ENCODE measurements at regions not wholly inside any gene's neighbourhood (a gene's known extent, or its start where the extent isn't known, plus 50 kb on each side); places are given as distances from the start of the nearest gene placed in this dataset.

- Histone ChIP-seq H4K8ac (replicated peaks; ENCODE audit: insufficient read length, low read depth, low read length) (no peak overlapping the region), H3T11ph (ENCODE audit: low read length) (no peak overlapping the region), H4K20me1 (ENCODE audit: control insufficient read depth, insufficient read depth, insufficient read length) (no peaks in the 10 kb centered on the region), H2BK120ac (ENCODE audit: low read depth, low read length, poor library complexity, severe bottlenecking) (no peak overlapping the region), H4K91ac (ENCODE audit: insufficient read length, low read depth, low read length) (no peak overlapping the region), H3K79me2 (ENCODE audit: insufficient read depth, low read length) (no peaks in the 10 kb centered on the region), H2AK5ac (ENCODE audit: insufficient read length, low read length) (no peak overlapping the region), H3K23ac (ENCODE audit: insufficient read length, low read depth, low read length) (no peak overlapping the region), H2BK15ac (ENCODE audit: low read depth, low read length) (no peak overlapping the region), H2BK20ac (ENCODE audit: low read depth, low read length, poor library complexity, severe bottlenecking) (no peak overlapping the region), H2AFZ (ENCODE audit: low read length) (no peak overlapping the region), H3K79me1 (ENCODE audit: insufficient read depth, low read depth, low read length, poor library complexity, severe bottlenecking) (no peaks in the 10 kb centered on the region), H3K23me2 (ENCODE audit: insufficient read length, low read depth, low read length, poor library complexity, severe bottlenecking) (no peaks in the 10 kb centered on the region), H3K4me1 (ENCODE audit: insufficient read depth, low read length) (no peaks in the 10 kb centered on the region; the same call in 1 of the 2 replicates), H3K9ac (ENCODE audit: extremely low read depth, insufficient read length, low read length) (no peak overlapping the region), H2BK5ac (ENCODE audit: insufficient read length, low read length) (no peak overlapping the region), H3K18ac (ENCODE audit: insufficient read length, low read depth, low read length) (no peak overlapping the region), H3K27me3 (ENCODE audit: insufficient read depth, low read length) (no peaks in the 10 kb centered on the region), H3K4me2 (ENCODE audit: insufficient read depth, insufficient read length, low read length) (no peak overlapping the region), H3K56ac (ENCODE audit: insufficient read length, low read depth, low read length) (no peak overlapping the region), H4K5ac (ENCODE audit: insufficient read length, low read depth, low read length) (no peak overlapping the region), H3K9me3 (ENCODE audit: control insufficient read depth, low read depth, low read length) (no peaks in the 10 kb centered on the region), H2BK12ac (ENCODE audit: insufficient read length, low read depth, low read length) (no peak overlapping the region), H3K27ac (ENCODE audit: insufficient read length, low read depth, low read length) (no peak overlapping the region), H3K4ac (ENCODE audit: low read depth, low read length) (no peak overlapping the region), H3K14ac (ENCODE audit: insufficient read depth, low read length) (no peak overlapping the region)
- H3K36me3 Mint-ChIP-seq (ENCODE audit: insufficient read depth in 1 of 3, low read depth in 3 of 3): no peaks in the 10 kb centered on the region; a peak in 1 of 7 replicates
- no peak overlapping the region for H3K27ac Mint-ChIP-seq
- no peak overlapping the region for H3K4me3 Mint-ChIP-seq
- no CpG with 5 or more reads among the region's 2 CpGs for WGBS (ENCODE audit: extremely low coverage, insufficient read length, low lambda C conversion rate)
- H3K27me3 Mint-ChIP-seq (ENCODE audit: low read depth): no peaks in the 10 kb centered on the region
- H3K4me1 Mint-ChIP-seq: peaks cover 4 to 5% of the 10 kb centered on the region in 2 experiments; a peak in 1 of 4 replicates
- TF ChIP-seq, protein P1, sequence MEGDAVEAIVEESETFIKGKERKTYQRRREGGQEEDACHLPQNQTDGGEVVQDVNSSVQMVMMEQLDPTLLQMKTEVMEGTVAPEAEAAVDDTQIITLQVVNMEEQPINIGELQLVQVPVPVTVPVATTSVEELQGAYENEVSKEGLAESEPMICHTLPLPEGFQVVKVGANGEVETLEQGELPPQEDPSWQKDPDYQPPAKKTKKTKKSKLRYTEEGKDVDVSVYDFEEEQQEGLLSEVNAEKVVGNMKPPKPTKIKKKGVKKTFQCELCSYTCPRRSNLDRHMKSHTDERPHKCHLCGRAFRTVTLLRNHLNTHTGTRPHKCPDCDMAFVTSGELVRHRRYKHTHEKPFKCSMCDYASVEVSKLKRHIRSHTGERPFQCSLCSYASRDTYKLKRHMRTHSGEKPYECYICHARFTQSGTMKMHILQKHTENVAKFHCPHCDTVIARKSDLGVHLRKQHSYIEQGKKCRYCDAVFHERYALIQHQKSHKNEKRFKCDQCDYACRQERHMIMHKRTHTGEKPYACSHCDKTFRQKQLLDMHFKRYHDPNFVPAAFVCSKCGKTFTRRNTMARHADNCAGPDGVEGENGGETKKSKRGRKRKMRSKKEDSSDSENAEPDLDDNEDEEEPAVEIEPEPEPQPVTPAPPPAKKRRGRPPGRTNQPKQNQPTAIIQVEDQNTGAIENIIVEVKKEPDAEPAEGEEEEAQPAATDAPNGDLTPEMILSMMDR (conservative IDR thresholded peaks at IDR 0.05): no peak
- DNase-seq: no peak
- no peaks in the 10 kb centered on the region for H3K9me3 Mint-ChIP-seq
These were observed 277.6 kb upstream of the CXCR4 start for GRCh38 chr2:136395582-136395981.
